Cardiac septum (tissue), 1 donor: ENCODE measurements at regions not wholly inside any gene's neighbourhood (a gene's known extent, or its start where the extent isn't known, plus 50 kb on each side); places are given as distances from the start of the nearest gene placed in this dataset.

Experiments used
- DNase-seq: peaks from one replicate; pipeline ENCODE4 v3.0.0-alpha.2; 2020; ENCODE audit warnings: low spot score
- intact Hi-C: fragments of 100-400 bp; cut with DNase I; formaldehyde crosslinking; loops from one replicate; pipeline ENCODE4 v1.14.0; 2022
- donor health status: DM: no; HTN: no; CAD: no.

DNA sequence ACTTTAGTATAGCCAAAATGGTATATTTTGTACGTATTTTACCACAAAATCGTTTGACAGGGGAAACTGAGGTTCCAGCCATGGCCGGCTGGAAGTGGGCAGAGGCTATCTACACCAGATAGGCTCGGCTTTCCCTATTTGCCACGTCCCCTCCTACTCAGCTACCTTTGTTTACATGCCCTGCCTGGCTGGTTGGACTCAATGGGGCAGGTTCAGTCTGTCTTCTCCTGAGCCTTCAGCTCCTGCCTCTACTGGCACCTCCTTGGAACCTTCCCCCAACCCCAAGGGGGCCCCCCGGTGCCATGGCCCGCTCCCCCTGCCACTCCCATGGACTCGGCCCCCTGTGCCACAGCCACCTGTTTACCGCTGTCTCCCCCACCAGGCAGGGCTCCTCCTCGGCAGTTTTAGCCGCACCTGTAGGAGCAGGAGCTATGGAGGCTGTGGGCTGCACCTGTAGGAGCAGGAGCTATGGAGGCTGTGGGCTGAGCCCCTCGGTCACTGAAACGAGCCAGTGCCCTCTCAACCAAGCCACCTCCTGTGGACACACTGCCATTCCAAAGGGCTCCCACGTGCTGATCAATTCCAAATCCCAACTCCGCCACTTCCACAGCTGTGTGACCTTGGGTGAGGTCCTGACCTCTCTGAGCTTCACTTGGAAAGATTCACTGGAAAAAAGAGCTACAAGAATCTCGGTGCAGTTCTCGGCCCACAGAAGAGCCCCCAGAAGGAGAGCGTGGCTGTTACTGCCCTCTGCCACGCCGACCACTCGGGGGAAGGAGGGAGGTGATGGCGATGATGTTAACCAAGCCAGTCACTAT is 62.2 kb downstream of the NCOR2 start:
- intact Hi-C loops: no loop called here
- no peak for DNase-seq

GRCh38 chr12:124504273-124505000 is 63.0 kb downstream of the NCOR2 start:
- no peak for DNase-seq
- intact Hi-C loops: no loop called here

- intact Hi-C loops: no loop called here
- DNase-seq: no peak
Measured at GRCh38 chr12:124503305-124503704, 64.1 kb downstream of the NCOR2 start.

DNA sequence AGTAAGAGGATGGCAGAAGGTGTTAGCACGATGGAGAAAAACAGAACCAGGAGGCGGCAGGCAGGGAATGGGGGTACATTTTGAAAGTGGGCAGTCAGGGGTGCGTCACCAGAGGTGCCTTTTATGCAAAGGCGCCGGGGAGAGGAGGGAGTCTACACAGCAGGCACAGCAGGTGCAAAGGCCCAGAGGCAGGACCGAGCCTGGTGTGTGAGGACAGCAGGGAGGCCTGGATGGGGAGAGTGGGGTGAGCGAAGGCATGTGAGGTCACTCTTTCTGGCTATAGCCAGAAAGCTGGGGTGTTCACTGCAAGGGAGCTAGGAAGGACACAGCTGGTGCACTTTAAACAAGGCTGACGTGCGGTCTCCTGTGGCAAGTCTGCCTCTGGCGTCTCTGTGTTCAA is 65.0 kb downstream of the NCOR2 start:
- intact Hi-C loops: no loop called here
- DNase-seq: no peak

GRCh38 chr12:124501827-124502226 is 65.6 kb downstream of the NCOR2 start:
- no peak for DNase-seq
- intact Hi-C loops: no loop called here

DNA sequence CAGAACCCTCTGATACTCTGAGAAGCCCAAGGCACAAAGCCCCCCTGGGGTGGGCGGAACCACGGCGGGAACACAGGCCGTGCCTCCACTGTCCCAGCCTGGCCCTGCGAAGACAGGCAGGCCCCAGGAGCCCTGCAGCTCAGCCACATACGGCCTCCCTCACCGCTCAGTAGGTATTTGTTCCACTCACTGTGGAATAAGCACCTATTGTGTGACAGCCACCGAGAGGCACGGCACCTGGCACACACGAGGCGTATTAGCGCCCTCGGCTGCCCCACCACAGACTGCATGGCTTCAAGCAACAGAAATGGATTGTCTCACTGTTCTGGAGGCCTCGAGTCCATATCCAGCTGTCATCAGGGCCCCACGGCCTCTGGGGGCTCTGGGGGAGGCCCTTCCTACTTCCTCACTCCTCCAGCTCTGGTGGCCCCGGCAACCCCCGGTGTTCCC is 66.3 kb downstream of the NCOR2 start:
- DNase-seq: no peak

DNA sequence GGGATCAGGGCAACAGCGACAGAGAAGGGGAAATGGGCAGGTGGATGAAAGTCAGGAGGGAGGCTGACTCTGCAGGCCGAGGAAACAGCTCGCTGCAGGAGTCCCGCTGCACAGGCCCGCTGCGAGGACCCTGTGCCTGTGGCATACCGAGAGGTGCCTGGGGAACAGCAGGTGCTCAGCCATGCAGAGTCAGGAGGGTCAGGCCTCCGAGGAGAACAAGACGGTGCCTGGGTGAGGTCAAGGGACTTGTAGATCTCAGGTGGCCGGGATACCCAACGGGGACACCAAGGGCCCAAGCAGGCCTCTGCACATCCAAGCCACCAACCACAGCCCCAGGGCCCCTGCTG is 67.5 kb downstream of the NCOR2 start:
- no peak for DNase-seq
- intact Hi-C loops: no loop called here

More for the DNA sequence above, 66.3 kb downstream of the NCOR2 start:
- intact Hi-C loops: no loop called here

GRCh38 chr12:124499190-124499753 is 68.1 kb downstream of the NCOR2 start:
- intact Hi-C loops: no loop called here
- no peak for DNase-seq

DNA sequence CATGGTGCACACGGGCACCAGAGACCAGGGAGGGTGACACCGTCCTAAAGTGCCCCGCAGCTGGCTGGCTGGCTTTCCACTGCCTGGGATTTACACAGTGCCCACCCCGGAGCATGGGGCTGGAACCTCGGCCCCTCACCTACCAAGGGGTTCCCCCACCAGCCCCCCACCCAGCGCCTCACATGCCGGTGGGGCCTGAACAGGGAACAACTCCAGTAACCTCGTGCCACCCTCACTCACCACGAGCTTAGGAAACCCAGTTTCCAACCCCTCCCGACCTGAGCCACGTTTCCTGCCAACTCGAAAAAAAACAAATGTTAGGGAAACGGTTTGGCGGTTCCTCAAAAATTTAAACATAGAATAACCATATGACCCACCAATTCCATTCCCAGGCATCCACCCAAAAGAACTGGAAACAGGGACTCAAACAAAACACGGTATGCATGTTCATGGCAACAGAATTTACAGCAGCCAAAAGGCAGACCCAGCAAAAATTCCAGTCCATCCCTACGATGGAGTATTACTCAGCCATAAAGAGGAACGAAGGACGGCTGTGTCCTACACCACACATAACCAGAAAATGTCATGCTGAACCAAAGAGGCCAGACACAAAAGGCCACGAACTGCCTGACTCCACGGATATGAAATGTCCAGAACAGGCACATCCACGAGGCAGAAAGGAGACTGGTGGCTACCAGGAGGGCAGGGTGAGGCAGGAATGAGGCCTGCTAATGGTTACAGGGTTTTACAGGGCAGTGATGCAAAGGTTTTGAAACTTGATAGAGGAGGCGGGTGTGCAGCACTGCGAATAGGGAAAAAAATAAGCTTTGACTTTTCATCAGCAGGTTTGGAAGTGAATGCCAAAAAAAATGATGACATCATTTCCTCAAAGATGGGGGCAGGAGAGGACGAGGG is 68.9 kb downstream of the NCOR2 start:
- intact Hi-C loops: no loop called here
- no peak for DNase-seq

GRCh38 chr12:124497658-124498057 is 69.8 kb downstream of the NCOR2 start:
- intact Hi-C loops: no loop called here
- DNase-seq: no peak

GRCh38 chr12:124497039-124497438 is 70.4 kb downstream of the NCOR2 start:
- no peak for DNase-seq
- intact Hi-C loops: no loop called here

DNA sequence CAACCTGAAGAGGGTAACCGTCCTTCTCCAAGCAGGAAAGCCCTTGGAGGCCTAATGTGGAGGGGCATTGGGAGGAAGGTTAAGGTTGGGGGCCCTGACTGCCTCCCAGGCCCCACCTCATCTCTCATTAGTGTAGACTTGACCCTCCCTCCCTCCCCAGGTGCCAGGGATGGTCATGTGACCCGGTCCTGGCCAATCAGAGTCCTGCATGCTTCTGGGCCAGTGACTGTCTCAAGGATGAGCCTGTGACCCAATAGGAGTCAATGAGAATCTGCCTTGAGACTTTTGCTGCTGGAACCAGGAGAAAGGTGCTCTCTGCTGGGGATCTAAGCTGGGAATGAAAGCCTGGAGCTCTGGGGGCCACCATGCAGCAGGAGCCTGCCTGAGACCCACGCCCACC is 70.8 kb downstream of the NCOR2 start:
- intact Hi-C loops: no loop called here
- no peak for DNase-seq

DNA sequence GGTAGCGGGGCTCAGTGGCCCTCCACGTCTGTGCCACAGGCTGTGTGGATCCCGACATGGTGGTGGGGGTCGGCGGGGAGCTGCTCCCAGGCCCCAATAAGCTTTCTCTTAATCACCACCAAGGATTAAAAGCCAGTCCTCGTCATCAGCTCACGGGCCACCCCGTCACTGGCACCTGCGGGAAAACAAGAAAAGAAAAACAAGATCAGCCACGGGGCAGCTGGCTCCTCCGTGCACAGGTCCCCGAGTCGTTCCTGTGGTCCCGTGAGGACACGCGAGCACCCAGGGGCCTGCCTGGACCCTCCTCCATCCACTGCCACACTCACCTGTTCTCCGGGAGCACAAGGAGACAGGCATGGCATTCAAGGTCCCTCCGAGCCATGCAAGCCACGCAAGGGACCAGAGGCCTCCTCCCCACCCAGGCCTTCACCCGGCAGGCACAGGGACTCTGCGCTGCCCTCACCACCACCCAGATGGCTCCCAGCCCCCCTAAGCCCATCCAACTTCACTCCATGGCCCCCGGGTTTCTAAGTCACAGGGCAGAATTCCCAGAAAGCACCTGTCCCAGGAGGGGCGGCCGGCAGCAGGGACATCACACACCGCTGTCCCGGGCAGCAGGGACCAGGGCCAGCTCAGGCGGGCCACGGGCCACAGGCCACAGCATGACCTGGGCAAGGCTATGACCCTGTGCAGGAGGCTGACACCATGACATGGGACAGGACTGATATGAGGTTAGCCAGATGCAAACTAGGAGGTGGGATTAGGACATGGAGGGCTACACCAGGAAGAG is 72.0 kb downstream of the NCOR2 start:
- no peak for DNase-seq
- intact Hi-C loops: no loop called here

DNA sequence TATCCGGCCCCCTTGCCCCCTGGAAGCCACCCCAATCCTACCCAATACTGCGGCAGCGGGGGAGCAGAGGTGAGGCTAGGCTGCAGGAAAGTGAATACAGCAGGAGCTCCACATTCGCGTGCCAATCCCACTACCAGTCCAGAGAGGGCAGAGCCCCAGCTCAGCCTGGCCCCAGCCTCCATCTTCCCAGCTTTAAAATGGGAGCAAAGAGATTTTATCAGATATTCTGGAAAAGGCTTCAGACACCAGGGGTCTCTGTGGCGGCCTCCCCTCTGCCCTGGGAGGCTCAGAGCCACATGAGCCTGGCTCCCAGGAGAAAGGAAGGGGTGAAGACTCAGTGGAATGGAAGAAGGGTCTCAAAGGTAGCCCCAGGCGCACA is 72.7 kb downstream of the NCOR2 start:
- intact Hi-C loops: no loop called here
- DNase-seq: no peak

GRCh38 chr12:124493809-124494750 is 73.3 kb downstream of the NCOR2 start:
- no peak for DNase-seq
- intact Hi-C loops: no loop called here

DNA sequence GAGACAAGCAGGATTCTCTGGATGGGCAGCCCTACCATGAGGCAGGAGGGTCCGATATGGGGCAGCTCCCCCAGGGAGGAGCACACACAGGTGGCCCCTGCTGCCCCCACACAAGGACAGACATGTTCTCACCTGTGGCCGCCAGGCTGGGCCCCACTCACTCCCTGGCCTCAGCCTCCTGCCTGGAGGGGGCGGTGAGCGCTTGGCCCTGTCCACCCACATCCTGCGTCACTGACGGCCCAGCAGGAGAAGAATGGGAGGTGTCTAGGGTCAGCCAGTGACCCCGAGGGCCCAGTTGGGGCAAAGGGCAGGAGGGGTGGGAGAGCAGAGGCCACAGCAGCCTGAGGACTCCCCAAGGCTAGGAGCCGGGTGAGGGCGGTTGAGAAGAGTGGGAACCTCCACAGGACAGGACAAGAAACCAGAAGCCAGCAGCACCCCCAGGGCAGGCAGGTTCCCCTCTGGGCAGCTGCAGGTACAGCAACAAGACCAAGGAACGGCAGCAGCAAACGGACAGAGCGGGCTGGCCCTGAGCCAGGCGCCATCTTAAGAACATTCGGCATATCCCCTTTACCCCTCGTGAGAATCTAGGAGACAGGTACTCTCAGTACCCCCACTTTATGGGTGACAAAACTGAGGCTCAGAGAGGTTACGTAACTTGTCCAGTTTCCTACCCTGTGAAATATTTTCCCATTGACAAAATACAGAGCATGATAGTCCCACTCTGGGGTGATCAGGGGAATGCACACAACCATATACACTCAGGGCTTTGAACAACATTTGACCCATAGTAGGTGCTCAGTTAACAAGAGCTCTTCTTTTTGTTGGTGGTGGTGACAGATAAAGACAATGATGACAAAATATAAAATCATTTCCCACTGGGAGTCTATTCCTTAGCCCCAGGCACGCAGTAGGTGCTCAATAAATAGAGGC is 74.3 kb downstream of the NCOR2 start:
- intact Hi-C loops: no loop called here
- no peak for DNase-seq

GRCh38 chr12:124491856-124492420 is 75.5 kb downstream of the NCOR2 start:
- no peak for DNase-seq

More at GRCh38 chr12:124491856-124492420, 75.5 kb downstream of the NCOR2 start:
- intact Hi-C loops: no loop called here
